ENCODE measurements at regions not wholly inside any gene's neighbourhood (a gene's known extent, or its start where the extent isn't known, plus 50 kb on each side); places are given as distances from the start of the nearest gene placed in this dataset.

- Mint-ChIP-seq H3K27me3 (ENCODE audit: low read depth, unreplicated experiment) (no peaks in the 10 kb centered on the region), H3K4me3 (ENCODE audit: unreplicated experiment) (no peak overlapping the region), H3K9me3 (ENCODE audit: unreplicated experiment) (no peaks in the 10 kb centered on the region), H3K36me3 (ENCODE audit: low read depth, unreplicated experiment) (no peaks in the 10 kb centered on the region), H3K27ac (ENCODE audit: unreplicated experiment) (no peak overlapping the region), H3K4me1 (ENCODE audit: low read depth, unreplicated experiment) (peaks cover 4% of the 10 kb centered on the region)
- no peak for TF ChIP-seq CTCF (IDR thresholded peaks at IDR 0.05; ENCODE audit: insufficient read depth, low read depth, low read length)
- TF ChIP-seq EZH2 (IDR thresholded peaks at IDR 0.05; ENCODE audit: insufficient read depth, low read length), result no peak
- H3K36me3 ChIP-seq (ENCODE audit: insufficient read depth, low read length), result no peaks in the 10 kb centered on the region
- H3K4me1 ChIP-seq (ENCODE audit: insufficient read depth, low read length), result no peaks in the 10 kb centered on the region
- no peak for DNase-seq (ENCODE audit: low read depth)
- H4K20me1 ChIP-seq (ENCODE audit: insufficient read depth, low read length), result no peaks in the 10 kb centered on the region
- H2AFZ ChIP-seq (ENCODE audit: low read depth, low read length), result no peak overlapping the region
- no peak overlapping the region for H3K4me2 ChIP-seq (ENCODE audit: low read length)
- H3K79me2 ChIP-seq (ENCODE audit: insufficient read depth, low read length), result no peaks in the 10 kb centered on the region
- H3K27ac ChIP-seq (ENCODE audit: low read depth, low read length), result no peak overlapping the region
- H3K9ac ChIP-seq (ENCODE audit: low read length), result no peak overlapping the region
- no peak for FAIRE-seq
- H3K9me3 ChIP-seq (ENCODE audit: insufficient read depth, low read depth, low read length), result no peaks in the 10 kb centered on the region
- no peaks in the 10 kb centered on the region for H3K27me3 ChIP-seq (ENCODE audit: insufficient read depth, low read length)
- H3K4me3 ChIP-seq (ENCODE audit: insufficient read depth, low read depth, low read length), result no peak overlapping the region
Observed at GRCh38 chrX:4944767-4945166, 1231.3 kb upstream of the PRKX start.

- Histone ChIP-seq H3K4me2 (ENCODE audit: low read length) (no peak overlapping the region), H3K36me3 (ENCODE audit: insufficient read depth, low read length) (no peaks in the 10 kb centered on the region), H3K9ac (ENCODE audit: low read length) (no peak overlapping the region), H3K4me1 (ENCODE audit: insufficient read depth, low read length) (no peaks in the 10 kb centered on the region), H3K4me3 (ENCODE audit: insufficient read depth, low read depth, low read length) (no peak overlapping the region), H3K79me2 (ENCODE audit: insufficient read depth, low read length) (no peaks in the 10 kb centered on the region), H3K27ac (ENCODE audit: low read depth, low read length) (no peak overlapping the region), H2AFZ (ENCODE audit: low read depth, low read length) (no peak overlapping the region), H3K27me3 (ENCODE audit: insufficient read depth, low read length) (no peaks in the 10 kb centered on the region), H3K9me3 (ENCODE audit: insufficient read depth, low read depth, low read length) (no peaks in the 10 kb centered on the region), H4K20me1 (ENCODE audit: insufficient read depth, low read length) (no peaks in the 10 kb centered on the region)
- no peak for DNase-seq (ENCODE audit: low read depth)
- Mint-ChIP-seq H3K36me3 (ENCODE audit: low read depth, unreplicated experiment) (no peaks in the 10 kb centered on the region), H3K27me3 (ENCODE audit: low read depth, unreplicated experiment) (no peaks in the 10 kb centered on the region), H3K4me3 (ENCODE audit: unreplicated experiment) (no peak overlapping the region), H3K27ac (ENCODE audit: unreplicated experiment) (no peak overlapping the region), H3K4me1 (ENCODE audit: low read depth, unreplicated experiment) (peaks cover 8% of the 10 kb centered on the region), H3K9me3 (ENCODE audit: unreplicated experiment) (no peaks in the 10 kb centered on the region)
- no peak for FAIRE-seq
- TF ChIP-seq CTCF (IDR thresholded peaks at IDR 0.05; ENCODE audit: insufficient read depth, low read depth, low read length), result no peak
- no peak for TF ChIP-seq EZH2 (IDR thresholded peaks at IDR 0.05; ENCODE audit: insufficient read depth, low read length)
Observed at GRCh38 chrX:4936315-4936714, 1222.9 kb upstream of the PRKX start.

GRCh38 chrX:4935846-4936245 is 1222.4 kb upstream of the PRKX start:
- H3K4me1 Mint-ChIP-seq (ENCODE audit: low read depth, unreplicated experiment), result peaks cover 8% of the 10 kb centered on the region
- Histone ChIP-seq H3K27ac (ENCODE audit: low read depth, low read length) (no peak overlapping the region), H3K79me2 (ENCODE audit: insufficient read depth, low read length) (no peaks in the 10 kb centered on the region), H3K36me3 (ENCODE audit: insufficient read depth, low read length) (no peaks in the 10 kb centered on the region), H4K20me1 (ENCODE audit: insufficient read depth, low read length) (no peaks in the 10 kb centered on the region), H3K27me3 (ENCODE audit: insufficient read depth, low read length) (no peaks in the 10 kb centered on the region), H3K9me3 (ENCODE audit: insufficient read depth, low read depth, low read length) (no peaks in the 10 kb centered on the region), H3K4me3 (ENCODE audit: insufficient read depth, low read depth, low read length) (no peak overlapping the region), H3K4me2 (ENCODE audit: low read length) (no peak overlapping the region), H2AFZ (ENCODE audit: low read depth, low read length) (no peak overlapping the region), H3K9ac (ENCODE audit: low read length) (no peak overlapping the region), H3K4me1 (ENCODE audit: insufficient read depth, low read length) (no peaks in the 10 kb centered on the region)
- no peaks in the 10 kb centered on the region for H3K36me3 Mint-ChIP-seq (ENCODE audit: low read depth, unreplicated experiment)
- no peak for TF ChIP-seq EZH2 (IDR thresholded peaks at IDR 0.05; ENCODE audit: insufficient read depth, low read length)
- no peak for TF ChIP-seq CTCF (IDR thresholded peaks at IDR 0.05; ENCODE audit: insufficient read depth, low read depth, low read length)
- no peak overlapping the region for H3K4me3 Mint-ChIP-seq (ENCODE audit: unreplicated experiment)
- DNase-seq (ENCODE audit: low read depth) (no peak), FAIRE-seq (no peak)
- H3K9me3 Mint-ChIP-seq (ENCODE audit: unreplicated experiment), result no peaks in the 10 kb centered on the region
- no peak overlapping the region for H3K27ac Mint-ChIP-seq (ENCODE audit: unreplicated experiment)
- no peaks in the 10 kb centered on the region for H3K27me3 Mint-ChIP-seq (ENCODE audit: low read depth, unreplicated experiment)

All from astrocyte (in vitro differentiated cells and primary cell).